Fibroblast of lung (primary cell): ENCODE measurements at regions not wholly inside any gene's neighbourhood (a gene's known extent, or its start where the extent isn't known, plus 50 kb on each side); places are given as distances from the start of the nearest gene placed in this dataset.

Experiments used
- DNase-seq, 2 donors: peaks; one replicate each; pipeline versions ENCODE4 v3.0.0 to v3.0.0-alpha.2; 2010; ENCODE audit warnings: low read depth in 2 of 2
- H2AFZ ChIP-seq: 2 replicates; pipeline ENCODE4 v1.5.1; 2012; ENCODE audit warnings: low read length, control low read depth, inconsistent platforms
- H3K27ac ChIP-seq: 2 replicates; pipeline ENCODE4 v1.5.1; 2011; ENCODE audit warnings: low read length, control low read depth; ENCODE audit not compliant: insufficient read depth
- H3K27me3 ChIP-seq: 2 replicates; pipeline ENCODE4 v1.5.1; 2011; ENCODE audit warnings: mild to moderate bottlenecking, low read length; ENCODE audit not compliant: control insufficient read depth, insufficient read depth
- H3K36me3 ChIP-seq: 2 replicates; pipeline ENCODE4 v1.5.1; 2011; ENCODE audit warnings: low read length; ENCODE audit not compliant: control insufficient read depth, insufficient read depth
- H3K4me1 ChIP-seq: 2 replicates; pipeline ENCODE4 v1.5.1; 2011; ENCODE audit warnings: low read length; ENCODE audit not compliant: control insufficient read depth, insufficient read depth; ENCODE audit errors: extremely low read depth
- H3K4me2 ChIP-seq: 2 replicates; pipeline ENCODE4 v1.5.1; 2011; ENCODE audit warnings: low read length, control low read depth; ENCODE audit not compliant: insufficient read depth; ENCODE audit errors: extremely low read depth
- H3K4me3 ChIP-seq, 4 experiments: fragments of 200-600 bp in 1 of 4; sonication (generic) in 1 of 4; replicated peaks in 1 of 4; 2 replicates each; pipeline ENCODE4 v1.5.1; 2011 to 2016; ENCODE audit warnings: low read length in 4 of 4, low read depth in 3 of 4, mild to moderate bottlenecking in 3 of 4, control low read depth in 2 of 4, inconsistent platforms in 1 of 4, mixed read lengths in 1 of 4; ENCODE audit not compliant: insufficient read depth in 1 of 4; ENCODE audit errors: control extremely low read depth in 1 of 4
- H3K79me2 ChIP-seq: 2 replicates; pipeline ENCODE4 v1.5.1; 2012; ENCODE audit warnings: mild to moderate bottlenecking, low read length, inconsistent platforms; ENCODE audit not compliant: control insufficient read depth, insufficient read depth
- H3K9ac ChIP-seq: 2 replicates; pipeline ENCODE4 v1.5.1; 2011; ENCODE audit warnings: mild to moderate bottlenecking, low read length, control low read depth; ENCODE audit not compliant: insufficient read depth
- H3K9me3 ChIP-seq: 2 replicates; pipeline ENCODE4 v1.5.1; 2012; ENCODE audit warnings: low read depth, low read length; ENCODE audit not compliant: control insufficient read depth, insufficient read depth
- H4K20me1 ChIP-seq: 2 replicates; pipeline ENCODE4 v1.5.1; 2011; ENCODE audit warnings: low read length; ENCODE audit not compliant: control insufficient read depth, insufficient read depth; ENCODE audit errors: extremely low read depth
- EZH2 ChIP-seq: IDR thresholded peaks from 2 replicates; pipeline ENCODE4 v1.5.1; 2012; ENCODE audit warnings: low read length, control low read depth, mild to moderate bottlenecking; ENCODE audit errors: missing control alignments
- TF ChIP-seq, protein P1 (sequence below), 2 donors: IDR thresholded peaks in 1 of 2; conservative IDR thresholded peaks in 1 of 2; 1 replicate in 1 of 2; 2 replicates in 1 of 2; pipeline ENCODE4 v1.5.1; 2011 to 2012; ENCODE audit warnings: low read length in 2 of 2, control low read depth in 1 of 2, inconsistent platforms in 1 of 2, low read depth in 1 of 2, mild to moderate bottlenecking in 1 of 2

DNA sequence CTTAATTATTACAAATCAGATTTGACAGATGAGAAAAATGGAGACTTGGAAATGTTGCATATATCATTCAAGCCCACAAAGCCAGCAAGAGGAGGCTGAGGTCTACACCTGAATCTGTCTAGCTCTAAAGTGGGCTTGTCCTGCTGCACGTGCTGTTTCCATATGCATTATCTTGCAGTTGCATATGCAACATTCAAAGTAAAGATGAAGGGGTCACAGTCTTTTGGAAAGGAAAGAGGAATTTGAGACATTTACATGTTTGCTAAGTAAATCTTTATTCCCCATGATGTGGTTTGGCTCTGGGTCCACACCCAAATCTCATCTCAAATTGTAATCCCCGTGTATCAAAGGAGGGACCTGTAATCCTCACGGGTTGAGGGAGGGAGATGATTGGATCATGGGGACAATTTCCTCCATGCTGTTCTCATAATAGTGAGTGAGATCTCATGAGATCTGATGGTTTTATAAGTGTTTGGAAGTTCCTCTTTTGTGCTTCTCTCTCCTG, 98.3 kb downstream of the BACH1 start:
- TF ChIP-seq EZH2: no peak
- TF ChIP-seq, protein P1, sequence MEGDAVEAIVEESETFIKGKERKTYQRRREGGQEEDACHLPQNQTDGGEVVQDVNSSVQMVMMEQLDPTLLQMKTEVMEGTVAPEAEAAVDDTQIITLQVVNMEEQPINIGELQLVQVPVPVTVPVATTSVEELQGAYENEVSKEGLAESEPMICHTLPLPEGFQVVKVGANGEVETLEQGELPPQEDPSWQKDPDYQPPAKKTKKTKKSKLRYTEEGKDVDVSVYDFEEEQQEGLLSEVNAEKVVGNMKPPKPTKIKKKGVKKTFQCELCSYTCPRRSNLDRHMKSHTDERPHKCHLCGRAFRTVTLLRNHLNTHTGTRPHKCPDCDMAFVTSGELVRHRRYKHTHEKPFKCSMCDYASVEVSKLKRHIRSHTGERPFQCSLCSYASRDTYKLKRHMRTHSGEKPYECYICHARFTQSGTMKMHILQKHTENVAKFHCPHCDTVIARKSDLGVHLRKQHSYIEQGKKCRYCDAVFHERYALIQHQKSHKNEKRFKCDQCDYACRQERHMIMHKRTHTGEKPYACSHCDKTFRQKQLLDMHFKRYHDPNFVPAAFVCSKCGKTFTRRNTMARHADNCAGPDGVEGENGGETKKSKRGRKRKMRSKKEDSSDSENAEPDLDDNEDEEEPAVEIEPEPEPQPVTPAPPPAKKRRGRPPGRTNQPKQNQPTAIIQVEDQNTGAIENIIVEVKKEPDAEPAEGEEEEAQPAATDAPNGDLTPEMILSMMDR (conservative IDR thresholded peaks at IDR 0.05 in 1 of 2, IDR thresholded peaks at IDR 0.05 in 1 of 2; ENCODE audit: low read depth in 1 of 2, low read length in 2 of 2): no peak
- H3K9me3 ChIP-seq: no peaks in the 10 kb centered on the region
- DNase-seq: no peak
- no peak overlapping the region for H2AFZ ChIP-seq
- no peak overlapping the region for H3K4me3 ChIP-seq
- no peak overlapping the region for H3K4me2 ChIP-seq
- H3K27me3 ChIP-seq: no peaks in the 10 kb centered on the region
- H4K20me1 ChIP-seq: no peaks in the 10 kb centered on the region
- H3K9ac ChIP-seq: no peak overlapping the region
- no peaks in the 10 kb centered on the region for H3K79me2 ChIP-seq
- H3K36me3 ChIP-seq: no peaks in the 10 kb centered on the region
- no peaks in the 10 kb centered on the region for H3K4me1 ChIP-seq
- H3K27ac ChIP-seq: no peak overlapping the region

DNA sequence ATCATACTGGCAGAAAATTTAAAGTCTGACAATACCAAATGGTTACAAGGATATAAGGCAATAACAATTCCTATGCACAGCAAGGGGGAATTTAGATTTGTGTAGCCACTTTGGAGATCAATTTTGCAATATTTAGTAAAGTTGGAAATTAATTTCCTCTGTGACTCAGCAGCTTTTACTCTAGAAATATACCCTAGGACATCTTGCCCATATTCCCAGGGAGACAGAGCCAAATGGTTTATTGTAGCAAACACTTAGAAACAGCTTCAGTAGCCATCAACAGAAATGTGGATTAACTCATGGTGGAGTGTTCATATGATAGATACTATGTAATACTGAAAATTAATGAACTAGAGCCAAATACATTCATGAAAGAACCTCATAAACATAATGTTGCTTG, 104.6 kb downstream of the BACH1 start:
- no peak for TF ChIP-seq EZH2
- TF ChIP-seq, protein P1 (conservative IDR thresholded peaks at IDR 0.05 in 1 of 2, IDR thresholded peaks at IDR 0.05 in 1 of 2; ENCODE audit: low read depth in 1 of 2, low read length in 2 of 2): no peak
- H3K27me3 ChIP-seq: no peaks in the 10 kb centered on the region
- DNase-seq: peak in 1 of 2 donors; percentile 84

DNA sequence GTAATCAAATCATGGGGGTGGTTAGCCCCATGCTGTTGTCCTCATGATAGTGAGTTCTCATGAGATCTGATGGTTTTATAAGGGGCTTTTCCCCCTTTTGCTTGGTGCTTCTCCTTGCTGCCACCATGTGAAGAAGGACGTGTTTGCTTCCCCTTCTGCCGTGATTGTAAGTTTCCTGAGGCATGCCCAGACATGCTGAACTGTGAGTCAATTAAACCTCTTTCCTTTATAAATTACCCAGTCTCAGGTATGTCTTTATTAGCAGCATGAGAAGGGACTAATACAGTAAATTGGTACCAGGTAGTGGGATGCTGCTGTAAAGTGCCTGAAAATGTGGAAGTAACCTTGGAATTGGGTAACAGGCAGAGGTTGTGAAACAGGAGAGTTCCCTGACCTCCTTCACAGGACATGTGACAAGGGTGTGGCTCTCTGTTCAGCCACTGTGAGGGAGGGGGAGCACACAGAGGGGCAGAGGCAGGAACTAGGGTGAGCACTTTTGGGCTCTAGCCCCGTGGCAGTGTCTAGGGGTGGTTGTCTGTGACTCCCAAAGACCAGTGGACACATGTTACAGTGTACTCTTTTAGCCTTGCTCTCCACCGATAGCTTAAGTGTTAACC, 105.3 kb downstream of the BACH1 start:
- no peaks in the 10 kb centered on the region for H3K4me1 ChIP-seq
- no peak overlapping the region for H3K4me2 ChIP-seq
- H3K79me2 ChIP-seq: no peaks in the 10 kb centered on the region
- TF ChIP-seq, protein P1 (conservative IDR thresholded peaks at IDR 0.05 in 1 of 2, IDR thresholded peaks at IDR 0.05 in 1 of 2; ENCODE audit: low read depth in 1 of 2, low read length in 2 of 2): no peak
- TF ChIP-seq EZH2: no peak
- H3K9me3 ChIP-seq: no peaks in the 10 kb centered on the region
- no peak overlapping the region for H3K4me3 ChIP-seq
- H3K36me3 ChIP-seq: no peaks in the 10 kb centered on the region
- H3K27ac ChIP-seq: no peak overlapping the region
- peak in 1 of 2 donors; percentile 39 for DNase-seq
- no peaks in the 10 kb centered on the region for H3K27me3 ChIP-seq
- no peak overlapping the region for H3K9ac ChIP-seq
- no peak overlapping the region for H2AFZ ChIP-seq
- no peaks in the 10 kb centered on the region for H4K20me1 ChIP-seq

More for the DNA sequence above, 104.6 kb downstream of the BACH1 start:
- Histone ChIP-seq H3K36me3 (no peaks in the 10 kb centered on the region), H3K9me3 (no peaks in the 10 kb centered on the region), H3K9ac (no peak overlapping the region), H2AFZ (no peak overlapping the region), H3K4me3 (no peak overlapping the region), H3K4me2 (no peak overlapping the region), H3K79me2 (no peaks in the 10 kb centered on the region), H3K27ac (no peak overlapping the region), H3K4me1 (no peaks in the 10 kb centered on the region), H4K20me1 (no peaks in the 10 kb centered on the region)
